HFFc6 (cell line): ENCODE measurements at regions not wholly inside any gene's neighbourhood (a gene's known extent, or its start where the extent isn't known, plus 50 kb on each side); places are given as distances from the start of the nearest gene placed in this dataset.

Source experiments
- DNase-seq: peaks from one replicate; pipeline ENCODE4 v3.0.0-alpha.2; 2018
- H3K27ac Mint-ChIP-seq: 2 replicates; pipeline ENCODE4 v1.8.0; 2020; ENCODE audit warnings: mild to moderate bottlenecking, mixed read lengths
- H3K27me3 Mint-ChIP-seq: 2 replicates; pipeline ENCODE4 v1.8.0; 2021; ENCODE audit warnings: mild to moderate bottlenecking, moderate library complexity, mixed read lengths; ENCODE audit not compliant: insufficient read depth
- H3K36me3 Mint-ChIP-seq: 2 replicates; pipeline ENCODE4 v1.8.0; 2021; ENCODE audit warnings: low read depth, mixed read lengths
- H3K4me1 Mint-ChIP-seq: 2 replicates; pipeline ENCODE4 v1.8.0; 2020; ENCODE audit warnings: low read depth, mixed read lengths
- H3K4me3 Mint-ChIP-seq: 2 replicates; pipeline ENCODE4 v1.8.0; 2020; ENCODE audit warnings: mild to moderate bottlenecking, moderate library complexity, mixed read lengths
- H3K9me3 Mint-ChIP-seq: 2 replicates; pipeline ENCODE4 v1.8.0; 2020; ENCODE audit warnings: mild to moderate bottlenecking, mixed read lengths
- TF ChIP-seq, protein P1 (sequence below): fragments of 200-600 bp; sonication (generic); IDR thresholded peaks from 2 replicates; pipeline ENCODE4 v1.5.0; 2021; ENCODE audit warnings: antibody characterized with exemption, mild to moderate bottlenecking

DNA sequence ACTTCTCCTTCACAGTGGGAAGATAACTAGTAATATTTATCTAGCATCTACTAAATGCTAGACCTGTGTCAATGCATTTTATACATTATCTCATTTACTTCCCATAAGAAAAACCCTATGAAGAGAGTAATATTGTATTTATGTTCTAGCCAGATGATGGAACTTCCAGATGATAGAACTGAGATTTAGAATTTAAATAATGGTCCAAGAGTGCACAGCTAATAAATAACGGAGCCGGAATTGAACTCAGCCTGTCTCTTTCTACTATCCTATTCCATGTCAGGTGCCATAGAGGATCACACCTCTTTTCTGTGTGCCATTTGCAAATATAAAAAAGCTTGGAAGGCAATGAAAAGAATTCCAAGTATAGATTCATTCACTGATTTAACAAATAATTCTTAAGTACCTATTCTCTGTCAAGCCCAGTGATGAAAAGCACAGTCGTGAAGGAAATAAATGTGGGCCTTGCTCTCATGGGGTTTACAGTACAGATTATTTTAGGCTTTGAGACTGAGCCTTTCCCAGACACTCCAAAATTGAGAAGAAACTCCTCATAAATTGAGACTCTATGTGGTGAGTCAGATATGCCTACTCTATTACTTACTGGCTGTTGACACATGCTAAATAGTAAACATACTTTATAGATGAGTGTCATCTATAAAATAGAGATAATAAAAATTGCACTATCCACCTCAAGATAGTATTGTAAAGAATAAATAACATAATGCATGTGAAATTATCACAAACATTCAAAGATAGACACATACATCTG is 378.0 kb upstream of the PRMT6 start:
- no peaks in the 10 kb centered on the region for H3K36me3 Mint-ChIP-seq
- H3K4me1 Mint-ChIP-seq: no peaks in the 10 kb centered on the region
- peaks cover 17% of the 10 kb centered on the region; the same call in 1 of the 2 replicates for H3K9me3 Mint-ChIP-seq
- H3K27ac Mint-ChIP-seq: no peak overlapping the region
- TF ChIP-seq, protein P1, sequence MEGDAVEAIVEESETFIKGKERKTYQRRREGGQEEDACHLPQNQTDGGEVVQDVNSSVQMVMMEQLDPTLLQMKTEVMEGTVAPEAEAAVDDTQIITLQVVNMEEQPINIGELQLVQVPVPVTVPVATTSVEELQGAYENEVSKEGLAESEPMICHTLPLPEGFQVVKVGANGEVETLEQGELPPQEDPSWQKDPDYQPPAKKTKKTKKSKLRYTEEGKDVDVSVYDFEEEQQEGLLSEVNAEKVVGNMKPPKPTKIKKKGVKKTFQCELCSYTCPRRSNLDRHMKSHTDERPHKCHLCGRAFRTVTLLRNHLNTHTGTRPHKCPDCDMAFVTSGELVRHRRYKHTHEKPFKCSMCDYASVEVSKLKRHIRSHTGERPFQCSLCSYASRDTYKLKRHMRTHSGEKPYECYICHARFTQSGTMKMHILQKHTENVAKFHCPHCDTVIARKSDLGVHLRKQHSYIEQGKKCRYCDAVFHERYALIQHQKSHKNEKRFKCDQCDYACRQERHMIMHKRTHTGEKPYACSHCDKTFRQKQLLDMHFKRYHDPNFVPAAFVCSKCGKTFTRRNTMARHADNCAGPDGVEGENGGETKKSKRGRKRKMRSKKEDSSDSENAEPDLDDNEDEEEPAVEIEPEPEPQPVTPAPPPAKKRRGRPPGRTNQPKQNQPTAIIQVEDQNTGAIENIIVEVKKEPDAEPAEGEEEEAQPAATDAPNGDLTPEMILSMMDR: no peak
- no peak for DNase-seq
- H3K4me3 Mint-ChIP-seq: no peak overlapping the region
- no peaks in the 10 kb centered on the region for H3K27me3 Mint-ChIP-seq

- H3K4me1 Mint-ChIP-seq: no peaks in the 10 kb centered on the region
- H3K36me3 Mint-ChIP-seq: no peaks in the 10 kb centered on the region
- DNase-seq: no peak
- H3K9me3 Mint-ChIP-seq: peaks cover 26% of the 10 kb centered on the region
- H3K4me3 Mint-ChIP-seq: no peak overlapping the region
- H3K27me3 Mint-ChIP-seq: no peaks in the 10 kb centered on the region
- no peak overlapping the region for H3K27ac Mint-ChIP-seq
- TF ChIP-seq, protein P1: no peak
Observed at GRCh38 chr1:106680216-106680615, 376.3 kb upstream of the PRMT6 start.

GRCh38 chr1:106680776-106681344 is 375.6 kb upstream of the PRMT6 start:
- Mint-ChIP-seq H3K27ac (no peak overlapping the region), H3K4me1 (no peaks in the 10 kb centered on the region), H3K27me3 (no peaks in the 10 kb centered on the region), H3K4me3 (no peak overlapping the region), H3K36me3 (no peaks in the 10 kb centered on the region), H3K9me3 (peaks cover 26% of the 10 kb centered on the region)
- DNase-seq: no peak
- TF ChIP-seq, protein P1: no peak

DNA sequence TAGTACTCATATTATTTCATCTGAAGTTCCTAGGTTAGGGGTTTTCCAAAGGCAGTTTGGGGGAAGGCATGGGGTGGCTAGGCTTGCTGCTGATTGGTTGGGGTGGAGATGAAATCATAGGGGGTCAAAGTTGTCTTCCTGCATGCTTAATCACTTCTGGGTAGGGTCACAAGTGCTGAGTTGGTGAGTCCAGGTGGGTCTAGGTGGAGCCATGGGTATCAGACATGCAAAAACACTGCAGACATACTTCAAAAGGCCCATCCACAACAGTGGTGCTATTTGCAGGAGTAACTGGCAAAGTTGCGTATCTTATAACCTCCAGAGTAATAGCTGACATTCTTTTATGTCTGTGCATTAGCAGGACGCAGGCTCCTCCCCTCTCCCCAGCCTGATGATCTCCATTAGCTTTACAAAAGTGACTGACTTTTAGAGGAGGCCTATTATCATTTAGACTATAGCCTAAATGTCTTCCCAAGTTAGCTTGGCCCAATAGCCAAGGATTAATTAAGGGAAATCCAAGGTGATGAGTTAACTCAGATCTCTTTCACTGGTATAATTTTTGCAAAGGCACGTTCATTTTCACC is 374.4 kb upstream of the PRMT6 start:
- TF ChIP-seq, protein P1: no peak
- Mint-ChIP-seq H3K4me1 (no peaks in the 10 kb centered on the region), H3K27me3 (no peaks in the 10 kb centered on the region), H3K4me3 (no peak overlapping the region), H3K27ac (no peak overlapping the region), H3K36me3 (no peaks in the 10 kb centered on the region), H3K9me3 (peaks cover 18% of the 10 kb centered on the region)
- no peak for DNase-seq

- no peaks in the 10 kb centered on the region for H3K36me3 Mint-ChIP-seq
- H3K9me3 Mint-ChIP-seq: peaks cover 21% of the 10 kb centered on the region
- TF ChIP-seq, protein P1: no peak
- H3K4me3 Mint-ChIP-seq: no peak overlapping the region
- no peaks in the 10 kb centered on the region for H3K4me1 Mint-ChIP-seq
- H3K27ac Mint-ChIP-seq: no peak overlapping the region
- H3K27me3 Mint-ChIP-seq: no peaks in the 10 kb centered on the region
- no peak for DNase-seq
Observed at GRCh38 chr1:106688446-106688845, 368.0 kb upstream of the PRMT6 start.
